Fibroblast of villous mesenchyme (primary cell): ENCODE measurements at regions not wholly inside any gene's neighbourhood (a gene's known extent, or its start where the extent isn't known, plus 50 kb on each side); places are given as distances from the start of the nearest gene placed in this dataset.

Experiments
- DNase-seq: peaks from one replicate; pipeline ENCODE4 v3.0.0-alpha.2; 2010; ENCODE audit warnings: low read depth
- H3K4me3 ChIP-seq: 2 replicates; pipeline ENCODE4 v1.5.1; 2011; ENCODE audit warnings: low read depth, mild to moderate bottlenecking, low read length
- TF ChIP-seq, protein P1 (sequence below): IDR thresholded peaks from 2 replicates; pipeline ENCODE4 v1.5.1; 2012; ENCODE audit warnings: low read depth, mild to moderate bottlenecking, low read length; ENCODE audit not compliant: insufficient read depth

DNA sequence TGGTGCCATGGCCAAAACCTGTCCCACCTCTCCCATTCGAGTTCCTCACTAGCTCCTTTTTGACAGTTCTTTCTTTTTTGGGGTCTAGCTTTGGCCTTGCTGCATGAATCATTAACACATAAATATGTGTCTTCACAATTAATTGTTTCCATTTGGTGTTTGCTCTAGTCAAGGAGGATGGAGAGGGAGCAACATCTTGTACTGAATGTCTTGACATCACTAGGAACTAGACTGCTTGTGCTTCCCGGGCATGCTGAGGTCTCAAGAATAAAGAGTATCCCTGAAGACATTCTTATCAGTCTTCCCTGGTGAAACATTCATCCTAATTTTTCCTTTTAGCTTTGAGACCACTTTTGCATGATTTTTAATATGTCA, 77.0 kb upstream of the ESR1 start:
- TF ChIP-seq, protein P1, sequence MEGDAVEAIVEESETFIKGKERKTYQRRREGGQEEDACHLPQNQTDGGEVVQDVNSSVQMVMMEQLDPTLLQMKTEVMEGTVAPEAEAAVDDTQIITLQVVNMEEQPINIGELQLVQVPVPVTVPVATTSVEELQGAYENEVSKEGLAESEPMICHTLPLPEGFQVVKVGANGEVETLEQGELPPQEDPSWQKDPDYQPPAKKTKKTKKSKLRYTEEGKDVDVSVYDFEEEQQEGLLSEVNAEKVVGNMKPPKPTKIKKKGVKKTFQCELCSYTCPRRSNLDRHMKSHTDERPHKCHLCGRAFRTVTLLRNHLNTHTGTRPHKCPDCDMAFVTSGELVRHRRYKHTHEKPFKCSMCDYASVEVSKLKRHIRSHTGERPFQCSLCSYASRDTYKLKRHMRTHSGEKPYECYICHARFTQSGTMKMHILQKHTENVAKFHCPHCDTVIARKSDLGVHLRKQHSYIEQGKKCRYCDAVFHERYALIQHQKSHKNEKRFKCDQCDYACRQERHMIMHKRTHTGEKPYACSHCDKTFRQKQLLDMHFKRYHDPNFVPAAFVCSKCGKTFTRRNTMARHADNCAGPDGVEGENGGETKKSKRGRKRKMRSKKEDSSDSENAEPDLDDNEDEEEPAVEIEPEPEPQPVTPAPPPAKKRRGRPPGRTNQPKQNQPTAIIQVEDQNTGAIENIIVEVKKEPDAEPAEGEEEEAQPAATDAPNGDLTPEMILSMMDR, result no peak
- H3K4me3 ChIP-seq, result no peak overlapping the region
- no peak for DNase-seq

DNA sequence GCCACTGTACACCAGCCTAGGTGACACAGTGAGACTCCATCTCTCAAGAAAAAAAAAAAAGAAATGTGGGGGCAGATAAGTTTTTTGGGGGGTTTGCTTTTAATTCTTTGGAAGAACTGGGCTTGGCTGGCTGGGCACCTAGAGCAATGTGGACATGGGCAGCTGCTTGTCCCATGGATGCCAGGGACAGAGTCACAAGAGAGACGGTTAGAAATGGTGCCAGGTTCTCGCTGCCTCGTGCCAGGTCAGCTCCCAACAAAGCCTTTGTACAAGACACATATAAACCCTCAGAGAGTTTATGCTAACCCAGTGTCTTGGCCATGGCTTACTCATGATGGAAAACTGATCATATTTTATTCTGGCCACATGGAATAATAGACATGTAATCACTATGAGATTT, 76.2 kb upstream of the ESR1 start:
- TF ChIP-seq, protein P1, result no peak

DNA sequence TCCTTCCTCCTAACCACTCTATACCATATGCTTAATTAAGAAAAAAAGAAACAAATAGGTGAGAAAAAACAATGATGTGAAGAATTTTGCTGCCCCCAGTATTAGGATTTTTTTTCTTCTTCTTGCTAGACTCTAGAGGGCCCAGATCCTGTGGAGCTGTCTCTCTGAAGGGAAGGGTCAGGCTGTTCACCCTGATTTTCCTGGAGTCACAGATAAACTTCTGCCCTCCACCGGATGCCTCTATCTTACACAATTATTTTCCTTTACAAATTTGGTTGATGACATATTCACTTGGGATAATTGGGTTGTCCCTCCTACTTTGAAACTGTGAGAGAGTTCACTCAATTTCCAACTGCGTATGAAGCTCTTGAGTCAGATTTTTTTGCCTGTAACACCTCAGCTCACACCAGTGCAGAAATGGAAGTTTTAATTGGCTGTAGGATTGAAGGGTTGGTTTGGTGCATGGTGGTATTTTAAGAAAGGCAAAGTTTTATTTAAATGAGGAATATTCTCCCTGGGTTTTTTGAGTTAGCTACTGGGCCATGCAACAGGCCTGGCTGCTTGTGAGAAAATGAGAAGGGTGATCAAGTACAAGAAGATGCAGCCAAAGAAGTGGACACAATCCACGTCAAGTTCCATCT, 73.7 kb upstream of the ESR1 start:
- TF ChIP-seq, protein P1, result no peak
- no peak for DNase-seq
- no peak overlapping the region for H3K4me3 ChIP-seq

More for the DNA sequence above, 76.2 kb upstream of the ESR1 start:
- no peak overlapping the region for H3K4me3 ChIP-seq
- DNase-seq, result no peak

DNA sequence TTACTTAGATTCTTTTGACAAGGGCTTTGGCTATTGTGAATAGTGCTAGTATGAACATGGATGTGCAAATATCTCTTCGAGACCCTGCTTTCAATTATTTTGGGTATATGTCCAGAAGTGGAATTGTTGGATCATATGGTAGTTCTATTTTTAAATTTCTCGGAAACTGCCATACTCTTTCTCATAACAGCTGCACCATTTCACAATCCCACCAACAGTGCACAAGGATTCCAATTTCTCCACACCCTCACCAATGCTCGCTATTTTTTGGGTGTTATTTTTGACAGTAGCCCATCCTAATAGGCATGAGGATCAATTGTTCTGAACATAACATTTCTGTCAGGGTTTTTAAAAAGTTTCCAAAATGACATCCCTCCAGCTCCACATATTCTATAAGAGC, 69.2 kb upstream of the ESR1 start:
- TF ChIP-seq, protein P1, result no peak
- H3K4me3 ChIP-seq, result no peak overlapping the region
- no peak for DNase-seq

DNA sequence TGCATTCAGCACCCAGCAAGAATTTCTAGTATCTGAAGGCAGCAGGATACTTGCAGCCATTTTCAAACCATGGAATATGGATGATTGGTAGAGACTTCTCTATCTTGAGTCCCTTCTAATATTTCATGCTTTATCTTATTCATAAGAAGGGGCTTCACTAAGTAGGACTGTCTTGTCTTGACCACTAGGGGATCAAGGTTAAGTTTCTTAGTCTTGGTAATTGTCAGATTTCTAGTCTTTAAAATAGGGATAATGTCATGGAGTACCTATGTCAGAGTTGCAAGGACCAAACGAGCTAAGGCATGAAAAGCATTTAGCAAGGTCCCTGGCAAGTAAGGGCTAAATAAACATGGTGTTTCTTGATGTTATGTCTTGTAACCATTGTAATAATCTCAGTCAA, 68.5 kb upstream of the ESR1 start:
- H3K4me3 ChIP-seq, result no peak overlapping the region

DNA sequence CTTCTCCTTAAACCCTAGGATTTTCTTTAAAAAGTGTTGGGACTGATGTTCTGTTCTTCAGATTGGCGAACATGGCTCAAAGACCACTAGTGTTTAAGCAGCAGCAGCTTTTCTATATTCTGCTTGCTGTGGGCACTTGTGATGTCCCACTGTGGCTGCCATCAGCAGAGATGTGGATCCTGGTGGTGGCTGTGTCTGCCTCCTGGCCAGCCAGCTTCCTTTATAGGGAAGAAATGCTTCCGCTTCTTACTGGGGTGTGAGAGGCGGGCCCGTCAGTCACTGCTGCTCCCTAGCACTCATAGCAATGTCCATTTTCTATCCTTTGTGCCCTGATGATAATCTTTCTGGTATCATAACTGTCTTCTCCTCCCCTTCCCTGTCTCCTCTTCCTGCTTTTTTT, 66.7 kb upstream of the ESR1 start:
- TF ChIP-seq, protein P1, result no peak
- DNase-seq, result no peak

More for the DNA sequence above, 68.5 kb upstream of the ESR1 start:
- DNase-seq, result no peak
- TF ChIP-seq, protein P1, result no peak

DNA sequence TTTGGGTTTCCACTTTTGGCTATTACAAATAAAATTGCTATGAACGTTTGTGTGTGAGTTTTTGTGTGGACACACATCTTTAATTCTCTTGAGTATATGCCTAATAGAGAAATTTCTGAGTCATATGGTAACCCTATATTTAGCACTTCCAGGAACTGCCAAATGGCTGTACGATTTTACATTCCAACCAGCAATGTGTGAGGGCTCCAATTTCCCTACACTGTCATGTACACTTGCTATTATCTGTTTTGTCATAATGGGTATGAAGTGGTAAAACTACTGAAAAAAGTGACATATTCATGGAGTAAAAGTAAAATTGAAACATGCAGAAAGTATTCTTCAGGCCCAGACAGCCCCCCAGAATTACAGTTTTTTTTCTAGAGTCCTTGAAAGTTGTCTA, 59.6 kb upstream of the ESR1 start:
- no peak for DNase-seq
- TF ChIP-seq, protein P1, result no peak
- no peak overlapping the region for H3K4me3 ChIP-seq

More for the DNA sequence above, 66.7 kb upstream of the ESR1 start:
- no peak overlapping the region for H3K4me3 ChIP-seq
